SH-SY5Y (cell line): ENCODE measurements at regions not wholly inside any gene's neighbourhood (a gene's known extent, or its start where the extent isn't known, plus 50 kb on each side); places are given as distances from the start of the nearest gene placed in this dataset.

Experiments used
- GATA2 ChIP-seq: IDR thresholded peaks from 2 replicates; pipeline ENCODE4 v1.6.1; 2011; ENCODE audit warnings: mild to moderate bottlenecking, low read depth, low read length
- GATA3 ChIP-seq: IDR thresholded peaks from 2 replicates; pipeline ENCODE4 v1.6.1; 2011; ENCODE audit warnings: low read depth, mild to moderate bottlenecking, low read length, moderate library complexity

DNA sequence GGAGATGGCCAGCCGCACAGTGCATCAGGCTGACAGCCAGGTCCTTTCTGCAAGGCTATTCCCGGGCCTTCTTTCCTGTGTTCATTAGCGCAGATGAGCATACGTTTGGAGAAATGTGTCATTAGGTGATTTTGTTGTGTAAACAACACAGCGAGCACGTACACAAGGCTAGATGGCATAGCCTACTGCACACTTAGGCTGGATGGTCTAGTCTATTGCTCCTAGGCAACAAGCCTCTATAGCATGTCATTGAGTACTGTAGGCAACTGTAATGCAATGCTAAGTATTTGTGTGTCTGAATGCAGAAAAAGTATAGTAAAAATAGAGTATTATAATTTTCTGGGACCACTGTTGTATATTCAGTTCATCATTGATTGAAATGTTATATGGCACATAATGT is 50.9 kb upstream of the PHLPP1 start:
- TF ChIP-seq GATA3 = no peak
- no peak for TF ChIP-seq GATA2
